ENCODE measurements at regions not wholly inside any gene's neighbourhood (a gene's known extent, or its start where the extent isn't known, plus 50 kb on each side); places are given as distances from the start of the nearest gene placed in this dataset.
A peak's percentile ranks its signal among the peaks of the same experiment; 100 is the strongest.

DNA sequence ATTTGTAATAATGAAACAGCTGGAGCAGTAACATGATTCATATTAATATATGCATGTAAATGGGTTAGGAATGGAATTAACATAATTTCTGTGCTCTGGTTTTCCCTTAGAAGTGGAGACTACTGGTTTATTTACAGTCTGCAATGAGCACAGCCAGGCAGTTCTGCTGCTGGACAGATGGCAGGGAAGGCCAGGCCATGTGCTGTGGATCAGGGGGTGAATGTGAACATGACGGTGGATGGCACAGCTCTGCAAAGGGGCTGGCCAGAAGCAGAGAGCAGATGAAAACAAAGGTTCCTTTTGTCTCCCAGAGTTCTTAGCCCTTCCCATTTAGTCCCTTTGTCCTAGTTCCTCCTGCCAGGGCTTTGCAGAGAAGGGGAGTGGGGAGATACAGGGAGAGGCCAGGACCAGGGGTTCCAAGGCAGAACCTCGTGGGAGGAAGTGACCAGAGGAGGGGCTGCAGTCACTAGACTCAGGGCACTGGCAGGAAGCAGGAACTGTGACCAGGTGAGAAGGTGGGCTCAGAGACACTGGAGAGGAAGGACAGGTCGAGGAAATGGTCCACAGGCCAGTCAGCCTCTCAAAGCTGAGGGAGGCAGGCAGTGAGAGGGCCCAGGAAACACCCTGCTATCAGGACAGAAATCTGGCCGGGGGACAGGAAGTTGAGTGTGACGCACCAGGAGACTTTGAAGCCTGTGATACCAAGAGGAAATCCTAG lies 112.9 kb upstream of the ATP8B1 start:
- peak; percentile 45 for DNase-seq

DNA sequence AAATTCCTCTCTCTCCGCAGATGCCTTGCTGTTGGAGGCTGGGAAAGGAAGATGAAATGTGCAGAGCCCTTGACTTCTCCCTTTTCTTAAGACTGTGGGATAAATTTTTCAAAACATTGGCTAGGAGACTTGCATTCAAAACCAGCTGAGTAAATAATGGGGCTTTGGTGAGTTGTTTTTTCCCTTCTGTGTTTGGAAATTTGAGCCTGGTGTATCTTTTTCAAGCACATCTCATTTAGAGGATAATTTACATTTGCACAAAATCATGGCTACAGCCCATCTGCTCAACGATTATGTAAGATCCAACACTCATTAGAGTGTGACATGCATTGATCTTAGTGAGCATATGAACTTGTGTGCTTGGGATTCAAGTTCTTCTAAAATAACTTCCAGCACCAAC lies 112.1 kb upstream of the ATP8B1 start:
- peak; percentile 86 for DNase-seq

DNA sequence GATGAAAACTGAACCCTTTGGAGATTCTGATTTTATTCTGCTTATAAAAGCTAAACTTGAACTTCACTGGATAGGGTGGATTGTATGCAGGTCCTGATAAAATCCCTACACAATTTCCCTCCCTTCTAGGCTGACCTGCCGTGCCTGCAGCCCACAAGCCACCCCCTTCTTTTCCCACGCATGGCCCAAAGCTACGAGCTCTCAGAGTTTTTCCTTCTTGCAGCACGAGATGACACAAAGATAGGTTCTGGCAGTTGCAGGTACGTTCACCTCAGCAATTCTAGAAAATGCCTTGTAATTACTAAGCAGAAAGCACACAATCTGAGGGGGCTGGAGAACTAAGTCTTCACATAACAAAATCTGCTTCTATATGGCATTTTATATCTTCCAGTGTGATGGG lies 110.6 kb upstream of the ATP8B1 start:
- DNase-seq, result no peak

DNA sequence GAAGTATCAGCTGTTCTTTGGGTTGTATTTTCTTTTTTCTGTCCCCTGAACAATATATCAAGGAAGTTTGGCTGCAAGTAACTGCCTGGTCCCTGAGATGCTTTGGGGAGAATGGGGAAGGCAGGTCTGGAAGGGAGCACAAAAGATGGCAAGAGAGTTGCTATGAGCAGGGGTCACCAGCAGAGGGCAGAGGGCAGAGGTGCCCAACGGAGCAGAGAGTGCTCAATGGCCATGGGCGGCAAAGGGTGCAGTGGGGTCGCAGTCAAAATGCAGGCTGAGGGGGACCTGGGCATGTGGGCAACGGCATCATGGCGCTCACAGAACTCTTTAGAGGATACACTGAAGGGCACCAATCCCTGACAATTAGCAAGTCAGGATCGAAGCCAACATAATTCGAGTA lies 107.7 kb upstream of the ATP8B1 start:
- DNase-seq, result no peak

DNA sequence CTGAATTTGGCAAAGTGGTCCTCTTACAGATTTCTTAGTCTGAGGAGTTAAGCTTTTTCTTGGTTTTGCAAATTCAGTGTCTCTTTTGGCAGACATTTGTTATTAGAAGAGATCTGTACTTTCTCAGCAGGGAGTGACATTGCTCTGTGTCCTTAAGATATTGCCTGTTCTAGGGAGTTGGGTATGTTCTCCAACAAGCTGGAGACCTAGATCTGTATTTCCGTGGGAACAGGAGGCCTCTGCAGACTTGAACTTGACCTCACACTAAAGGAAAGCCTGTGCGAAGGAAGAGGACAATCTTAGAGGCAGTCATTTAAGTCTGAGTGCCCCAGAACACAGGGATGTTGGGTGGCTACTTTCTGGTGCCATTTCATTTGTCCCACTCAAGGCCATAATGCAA lies 107.0 kb upstream of the ATP8B1 start:
- DNase-seq, result no peak

DNA sequence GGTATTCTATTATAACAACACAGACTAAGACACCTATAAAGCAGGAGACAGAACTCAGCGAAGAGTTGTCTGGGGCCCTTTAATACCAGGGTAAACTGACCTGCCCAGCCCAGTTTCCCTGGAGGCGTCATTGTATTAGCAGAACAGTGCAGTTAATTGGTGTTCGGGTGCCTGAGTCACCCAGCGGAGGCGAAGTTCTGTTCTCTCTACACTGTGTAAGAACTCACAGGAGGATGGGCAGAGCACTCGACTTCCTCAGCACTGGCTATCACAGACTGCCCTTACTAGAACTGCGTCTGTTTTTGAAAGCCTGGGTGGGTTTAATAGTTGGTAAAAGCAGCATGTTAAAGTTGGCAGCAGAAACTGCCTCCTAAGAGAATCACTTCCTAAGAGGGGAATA lies 106.5 kb upstream of the ATP8B1 start:
- DNase-seq, result no peak

DNA sequence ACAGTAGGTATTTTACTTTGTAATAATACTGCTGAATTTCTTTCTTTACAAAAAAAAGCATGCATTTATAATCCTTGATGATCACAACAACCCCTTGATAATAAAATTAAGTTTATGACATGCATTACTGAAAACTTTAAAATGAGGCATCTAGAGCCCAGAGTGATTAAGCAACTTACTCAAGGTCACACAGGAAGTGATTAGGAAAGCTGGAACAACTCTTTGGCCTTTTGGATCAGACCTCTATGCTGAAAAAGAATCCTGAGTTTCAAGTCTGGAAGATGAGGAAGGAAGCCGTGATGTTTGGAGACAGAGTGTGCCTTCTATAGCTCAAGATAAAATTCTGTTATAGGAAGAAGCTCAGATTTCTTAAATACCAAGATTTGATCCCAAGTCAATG lies 105.0 kb upstream of the ATP8B1 start:
- DNase-seq, result no peak

DNA sequence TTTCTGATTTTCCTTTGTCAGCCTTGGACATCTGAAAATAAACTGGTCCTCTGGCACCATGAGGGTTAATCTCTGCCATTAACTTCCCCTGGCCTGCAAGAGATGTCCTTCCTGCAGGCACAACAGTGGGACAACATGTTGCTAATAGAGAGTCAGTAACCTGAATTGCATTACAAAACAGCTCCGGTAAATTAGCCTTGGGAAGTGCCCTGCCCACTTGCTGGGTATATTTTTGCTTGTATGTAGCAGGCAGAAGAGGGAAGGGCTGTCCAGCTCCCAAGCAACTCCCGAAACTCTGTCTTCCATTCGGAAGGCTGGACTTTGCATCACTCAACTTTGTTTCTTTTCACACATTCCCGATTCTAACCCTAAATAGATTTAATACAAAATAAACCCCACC lies 104.4 kb upstream of the ATP8B1 start:
- DNase-seq, result no peak

DNA sequence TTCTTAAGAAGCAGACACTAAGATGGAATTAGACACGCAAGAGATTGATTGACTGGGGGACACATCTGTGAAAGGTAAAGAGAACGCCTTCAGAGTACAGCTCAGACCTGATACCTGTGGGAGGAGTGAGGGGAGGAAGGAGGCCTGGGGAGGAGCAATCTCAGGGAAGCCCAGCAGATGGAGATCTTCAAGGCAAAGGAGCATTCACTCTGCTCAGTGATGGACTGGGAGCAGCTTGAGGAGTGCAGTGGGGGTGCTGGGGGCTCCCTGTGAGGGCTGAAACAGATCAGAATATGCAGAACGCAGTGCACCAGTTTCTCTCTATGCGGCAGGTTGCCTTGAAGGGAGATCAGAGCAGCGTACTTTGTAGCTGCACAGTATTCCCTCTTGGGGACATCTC lies 103.7 kb upstream of the ATP8B1 start:
- no peak for DNase-seq

DNA sequence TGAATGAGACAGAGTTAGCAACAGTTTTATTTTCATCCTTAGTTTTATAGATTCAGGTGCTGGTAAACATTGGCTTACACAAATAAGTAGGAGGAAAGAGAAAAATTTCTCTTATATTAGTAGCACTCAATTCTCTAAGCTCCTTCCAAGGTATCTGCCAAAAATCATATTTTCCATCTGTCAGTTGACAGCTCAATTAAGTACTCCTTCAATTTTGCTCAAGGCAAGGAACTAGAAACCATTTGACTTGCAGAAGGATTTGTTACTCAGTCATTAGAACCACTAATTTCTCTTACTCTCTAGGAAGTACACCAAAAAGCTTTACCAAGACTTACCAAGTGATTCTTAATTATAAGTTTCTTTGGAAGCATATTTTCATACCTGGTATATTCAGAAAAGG lies 101.4 kb upstream of the ATP8B1 start:
- no peak for DNase-seq

DNA sequence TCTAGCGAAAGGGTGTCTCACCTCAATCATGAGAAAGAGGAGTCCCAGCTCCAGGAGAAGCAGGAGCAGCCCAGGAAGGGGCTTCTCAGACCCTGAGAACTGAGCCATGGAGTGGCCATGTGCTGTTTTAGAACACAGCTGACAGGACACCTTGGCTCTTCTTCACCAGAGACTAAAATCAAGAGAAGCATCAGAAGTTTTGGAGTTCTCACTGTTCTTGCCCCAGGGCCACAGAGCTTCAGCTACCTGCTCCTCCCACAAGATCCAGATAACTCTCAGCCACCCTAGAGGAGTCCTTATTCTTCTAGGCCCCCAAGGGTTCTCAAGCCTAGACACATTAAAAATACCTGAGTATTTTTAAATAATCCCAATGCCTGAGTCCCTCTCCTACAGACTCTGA lies 99.6 kb upstream of the ATP8B1 start:
- no peak for DNase-seq

DNA sequence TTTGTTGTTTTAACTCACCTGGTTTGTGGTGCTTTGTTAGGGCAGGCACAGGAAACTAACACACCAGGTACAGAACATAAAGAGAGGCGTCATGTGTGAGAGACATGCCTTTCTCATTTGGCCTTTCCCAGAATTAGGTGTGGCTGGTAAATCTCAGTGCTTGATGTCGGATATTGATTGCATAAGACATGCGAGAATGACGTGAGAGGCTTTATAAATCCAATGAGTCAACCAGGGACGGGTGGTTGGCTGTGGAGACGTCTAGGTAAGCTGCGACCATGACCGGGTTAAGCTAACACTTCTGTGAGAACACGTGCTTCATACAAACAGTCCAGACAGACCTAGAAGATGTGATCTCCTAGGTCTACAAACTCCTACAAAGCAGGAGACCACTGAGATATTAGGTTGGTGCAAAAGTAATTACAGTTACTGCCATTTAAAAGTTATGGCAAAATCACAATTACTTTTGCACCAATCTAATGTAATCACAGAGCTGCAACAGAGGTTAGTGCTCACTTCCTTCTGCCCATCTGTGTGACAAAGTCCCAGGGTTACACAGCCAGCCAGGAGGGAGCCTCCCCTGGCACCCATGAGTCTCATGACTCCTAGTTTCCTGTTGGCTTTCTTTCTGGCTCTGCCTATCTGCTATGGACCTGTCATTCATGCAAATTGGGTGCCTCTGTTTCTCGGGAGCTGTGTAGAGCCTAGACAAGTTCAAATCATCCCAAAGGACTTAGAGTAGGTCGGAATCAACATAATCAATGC lies 98.9 kb upstream of the ATP8B1 start:
- DNase-seq, result no peak

DNA sequence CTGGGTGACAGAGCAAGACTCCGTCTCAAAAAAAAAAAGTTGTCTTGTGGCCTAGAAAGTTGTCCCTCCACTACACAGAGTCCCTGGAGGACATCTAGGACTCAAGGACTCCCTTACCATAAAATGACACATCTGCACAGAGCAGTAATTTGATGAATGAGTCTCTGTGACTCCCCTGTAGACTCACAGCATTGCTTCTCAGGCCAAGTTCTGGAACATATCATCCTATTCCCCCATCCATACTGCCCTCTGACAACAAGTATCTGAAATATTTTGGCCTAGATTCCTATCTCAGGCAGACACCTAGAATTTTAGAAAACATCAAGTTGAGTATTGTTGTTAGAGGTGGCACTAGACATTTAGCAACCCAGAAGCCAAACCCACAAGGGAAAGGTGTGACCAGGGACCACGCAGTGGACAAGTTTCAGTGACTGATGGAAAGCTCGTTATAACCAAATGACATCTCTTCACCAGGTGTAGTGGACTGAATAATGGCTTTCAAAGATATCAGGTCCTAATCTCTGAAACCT lies 97.9 kb upstream of the ATP8B1 start:
- DNase-seq, result no peak

DNA sequence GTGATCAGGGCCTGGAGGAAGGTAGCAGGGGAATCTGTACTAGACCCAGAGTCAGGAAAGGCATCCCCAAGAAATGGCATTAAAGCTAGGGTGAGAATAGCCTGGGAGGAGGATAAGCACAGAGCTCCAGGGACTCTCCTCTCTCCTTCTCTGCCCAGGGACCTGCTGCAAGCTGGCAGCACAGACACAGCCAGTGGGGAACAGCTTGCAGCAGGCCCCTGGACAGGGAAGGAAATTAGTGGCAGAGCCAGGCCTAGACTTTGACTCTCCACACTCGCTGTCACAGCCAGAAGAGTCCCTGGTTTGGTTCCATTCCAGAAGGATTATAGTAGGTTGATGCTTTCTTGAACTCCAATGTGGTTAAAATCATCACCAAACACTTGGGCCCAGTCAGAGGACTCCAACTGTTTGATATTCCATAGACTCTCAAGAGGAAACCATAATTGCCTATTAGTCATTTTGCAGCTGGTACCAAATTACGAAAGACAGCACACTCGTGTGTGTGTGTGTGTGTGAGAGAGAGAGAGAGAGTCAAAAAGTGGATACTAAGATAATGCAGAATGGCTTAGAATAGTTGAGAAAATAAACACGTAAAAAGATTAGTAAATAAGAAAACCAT lies 95.5 kb upstream of the ATP8B1 start:
- peak; percentile 58 for DNase-seq

DNA sequence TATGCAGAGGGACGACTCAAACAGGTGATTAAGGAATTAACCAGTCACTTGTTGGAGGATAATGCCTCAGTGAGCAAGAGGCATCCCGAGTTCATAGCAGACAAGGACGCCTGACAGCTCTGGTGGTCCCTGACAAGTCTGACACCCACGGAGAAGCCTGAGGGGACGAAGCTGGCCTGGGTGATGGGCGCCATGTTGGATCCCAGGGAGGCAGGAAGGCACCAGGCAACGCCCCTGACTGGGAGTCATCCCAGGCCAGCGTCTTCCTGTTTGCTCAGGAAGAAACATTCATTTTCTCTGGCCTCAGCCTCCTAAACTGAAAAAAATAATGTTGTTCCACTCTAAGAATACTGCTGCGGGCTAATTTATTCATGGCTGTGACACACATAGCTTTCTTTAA lies 92.1 kb upstream of the ATP8B1 start:
- no peak for DNase-seq

DNA sequence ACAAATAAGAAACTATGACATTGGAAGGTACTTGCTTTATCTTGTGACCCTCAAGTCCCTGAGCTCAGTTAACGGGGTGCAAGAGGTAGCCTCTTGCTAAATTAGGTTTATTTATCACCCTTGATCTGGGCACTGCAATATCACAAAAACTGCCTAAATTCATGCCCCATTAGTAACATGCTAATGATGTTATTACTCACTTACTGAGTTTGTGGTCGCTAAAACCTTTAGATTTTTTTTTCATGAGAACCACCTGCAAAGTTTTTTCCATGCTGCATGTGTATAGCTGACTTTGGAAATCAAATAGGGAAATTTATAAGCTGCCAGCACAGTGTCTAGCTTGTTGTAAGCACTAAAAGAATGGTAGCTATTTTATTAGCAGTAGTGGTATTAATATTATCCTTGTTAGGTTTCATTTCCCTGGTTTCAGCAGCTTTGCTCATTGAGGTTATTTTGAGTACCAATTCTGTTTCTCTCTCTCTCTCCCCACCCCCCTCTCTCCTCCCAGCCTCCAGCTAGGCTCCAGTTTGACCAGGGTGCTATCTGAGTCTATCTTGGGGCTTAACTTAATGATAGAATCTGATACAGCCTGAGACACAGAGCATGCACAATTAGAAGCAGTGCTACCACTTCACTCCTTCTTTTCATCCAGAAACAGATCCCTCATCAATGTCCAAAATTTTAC lies 88.7 kb upstream of the ATP8B1 start:
- DNase-seq, result no peak

DNA sequence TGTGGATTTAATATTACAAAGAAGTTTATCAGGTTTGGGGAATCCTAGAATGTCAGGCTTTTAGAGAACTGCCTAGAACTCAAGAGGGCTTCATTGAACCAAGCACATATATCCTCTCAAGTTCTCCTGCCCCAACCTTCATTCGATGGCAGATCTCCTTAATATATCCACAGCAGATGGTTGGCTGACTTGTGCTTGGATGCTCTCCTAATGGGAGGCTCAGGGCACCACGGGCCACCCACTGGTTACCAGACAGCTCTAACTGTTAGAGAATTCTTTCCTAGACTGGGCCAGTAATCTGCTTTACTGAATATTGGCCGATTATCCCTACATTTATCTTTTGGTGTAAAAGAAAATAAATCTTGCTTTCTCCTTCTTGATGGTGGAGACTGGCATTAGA lies 87.2 kb upstream of the ATP8B1 start:
- DNase-seq, result no peak

DNA sequence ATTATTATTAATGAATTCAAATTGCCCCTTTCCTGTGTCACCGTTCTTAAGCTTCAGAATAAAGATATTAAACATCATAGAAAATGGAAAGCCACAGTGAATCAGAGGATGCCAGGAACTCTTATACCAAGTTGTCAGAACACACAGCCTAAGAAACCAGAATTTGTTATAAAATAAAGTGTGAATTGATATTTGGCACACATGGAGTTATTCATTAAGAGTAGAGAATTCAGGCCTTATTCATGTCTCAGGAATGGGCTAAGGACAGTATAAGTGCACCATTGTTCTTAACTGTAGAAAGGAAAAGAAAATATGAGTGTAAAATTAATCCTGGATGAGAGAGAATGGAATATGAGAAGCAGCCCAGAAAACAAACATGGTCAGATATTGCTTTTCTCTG lies 86.7 kb upstream of the ATP8B1 start:
- no peak for DNase-seq

DNA sequence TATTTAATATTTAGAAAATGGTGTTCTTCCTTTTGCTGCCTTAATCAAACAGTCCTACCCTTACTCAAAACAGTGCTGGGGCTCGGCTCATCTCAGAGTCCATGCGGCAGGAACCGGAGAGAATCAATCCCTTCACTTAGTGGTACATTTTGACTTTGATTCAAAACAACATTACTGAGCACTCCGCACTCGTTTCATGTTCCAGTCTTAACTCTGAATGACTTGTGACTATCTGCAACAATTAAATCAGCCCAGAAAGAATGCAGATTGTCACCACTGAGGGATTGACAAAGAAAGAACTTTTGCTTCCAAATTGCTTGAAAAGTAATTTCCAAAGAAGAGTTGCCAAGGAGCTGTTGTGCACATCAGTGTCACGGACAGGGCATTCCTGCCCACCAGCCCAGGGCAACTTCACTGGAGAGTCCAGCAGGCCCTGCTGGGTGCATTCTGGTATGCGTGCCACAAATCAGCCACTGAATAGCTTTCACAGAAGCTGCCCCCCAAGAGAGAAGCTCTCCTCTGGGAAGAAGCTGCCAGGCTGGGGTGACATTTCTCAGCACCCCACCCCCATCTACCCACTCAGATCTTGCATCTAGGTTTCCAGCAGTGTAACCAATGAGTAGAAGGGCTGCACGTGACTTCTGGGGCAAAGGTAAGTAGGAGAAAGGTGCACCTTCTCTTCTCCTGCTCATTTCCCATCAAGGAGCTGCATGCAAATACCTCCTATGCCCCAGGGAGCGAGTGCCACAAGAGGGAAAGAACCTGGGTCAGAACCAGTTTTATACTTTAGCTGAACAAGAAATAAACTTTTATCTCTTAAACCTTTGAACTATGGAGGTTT lies 84.6 kb upstream of the ATP8B1 start:
- DNase-seq, result no peak

DNA sequence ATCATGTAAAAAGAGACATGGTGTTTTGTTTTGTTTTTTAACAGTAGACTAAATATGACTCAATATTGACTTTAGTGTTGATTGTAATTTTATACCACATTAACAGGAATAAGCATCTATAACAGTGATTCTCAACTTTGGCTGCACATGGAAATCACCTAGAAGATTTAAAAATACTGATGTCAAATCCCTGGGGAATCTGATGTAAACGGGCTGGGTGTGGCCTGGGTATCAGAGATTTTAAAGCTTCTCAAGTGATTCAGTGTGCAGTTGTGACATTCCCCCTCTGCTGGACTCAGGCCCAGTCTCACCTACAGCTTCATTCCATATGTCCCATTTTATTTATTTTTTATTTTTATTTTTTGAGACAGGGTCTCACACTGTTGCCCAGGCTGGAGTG lies 82.8 kb upstream of the ATP8B1 start:
- DNase-seq, result no peak

DNA sequence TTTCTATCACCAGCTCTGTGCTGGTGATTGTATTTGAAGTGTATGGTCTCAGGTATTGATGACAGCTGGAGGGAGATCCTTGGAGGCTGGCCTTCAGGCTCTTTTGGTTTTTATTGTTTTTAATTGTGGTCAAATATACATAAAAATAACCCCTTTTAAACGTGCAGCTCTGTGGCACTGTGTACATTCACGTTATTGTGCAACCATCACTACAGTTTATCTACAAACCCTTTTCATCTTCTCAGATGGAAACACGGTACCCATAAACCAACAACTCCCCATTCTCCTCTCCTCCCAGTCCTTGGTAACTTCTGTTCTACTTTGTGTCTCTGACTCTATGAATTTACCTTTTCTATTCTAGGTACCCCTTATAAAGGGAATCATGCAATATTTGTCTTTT lies 79.3 kb upstream of the ATP8B1 start:
- no peak for DNase-seq

DNA sequence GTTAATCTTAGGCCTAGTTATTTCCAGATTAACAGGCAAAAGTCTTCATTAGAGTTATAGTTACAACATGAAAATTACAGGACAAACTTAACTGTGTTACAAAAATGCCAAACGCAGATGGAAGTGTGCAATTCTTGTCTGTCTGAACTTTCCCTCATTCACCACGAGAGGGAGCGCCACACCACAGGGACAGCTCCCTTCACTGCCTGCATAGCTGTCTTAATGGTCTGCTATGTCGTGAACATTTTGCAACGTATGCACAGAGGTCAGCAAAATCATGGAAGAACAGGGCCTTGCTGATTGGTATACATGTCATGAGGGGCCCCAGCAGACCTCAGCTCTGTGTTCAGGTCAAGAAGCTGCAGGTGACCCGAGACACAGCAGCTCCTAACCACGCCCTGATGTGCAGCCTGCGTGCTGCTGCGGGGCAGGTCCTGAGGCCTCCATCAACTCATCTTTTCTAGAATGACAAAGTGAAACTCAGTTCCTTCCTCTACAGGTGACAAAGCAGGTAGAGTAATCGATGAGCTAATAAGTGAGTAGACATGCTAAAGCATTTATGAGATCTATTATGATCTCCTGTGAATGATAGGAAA lies 78.8 kb upstream of the ATP8B1 start:
- DNase-seq, result peak; percentile 83
